ENCODE measurements at regions not wholly inside any gene's neighbourhood (a gene's known extent, or its start where the extent isn't known, plus 50 kb on each side); places are given as distances from the start of the nearest gene placed in this dataset.

- H3K4me1 ChIP-seq: peaks cover 18% of the 10 kb centered on the region
- no peak for TF ChIP-seq CTCF (IDR thresholded peaks at IDR 0.05; ENCODE audit: low read depth, low read length)
Measured at GRCh38 chr11:15624701-15625100, 510.0 kb downstream of the INSC start.

GRCh38 chr11:15625691-15626090 is 511.0 kb downstream of the INSC start:
- no peaks in the 10 kb centered on the region for H3K27me3 ChIP-seq
- no peaks in the 10 kb centered on the region for H3K9me3 ChIP-seq
- peaks cover 17% of the 10 kb centered on the region for H3K4me1 ChIP-seq
- H3K36me3 ChIP-seq: no peaks in the 10 kb centered on the region
- TF ChIP-seq CTCF (IDR thresholded peaks at IDR 0.05; ENCODE audit: low read depth, low read length): no peak
- DNase-seq: no peak
- H3K4me3 ChIP-seq (ENCODE audit: low read depth, low read length): no peak overlapping the region

More at GRCh38 chr11:15624701-15625100, 510.0 kb downstream of the INSC start:
- no peak overlapping the region for H3K4me3 ChIP-seq (ENCODE audit: low read depth, low read length)
- no peaks in the 10 kb centered on the region for H3K36me3 ChIP-seq
- no peaks in the 10 kb centered on the region for H3K27me3 ChIP-seq
- no peaks in the 10 kb centered on the region for H3K9me3 ChIP-seq
- no peak for DNase-seq

- no peak for TF ChIP-seq CTCF (IDR thresholded peaks at IDR 0.05; ENCODE audit: low read depth, low read length)
- no peak for DNase-seq
- Histone ChIP-seq H3K27me3 (no peaks in the 10 kb centered on the region), H3K9me3 (no peaks in the 10 kb centered on the region), H3K36me3 (no peaks in the 10 kb centered on the region), H3K4me3 (ENCODE audit: low read depth, low read length) (no peak overlapping the region), H3K4me1 (0 out of 2 replicates have a peak, but pooled peaks cover 4% of the 10 kb centered on the region)
Measured at GRCh38 chr11:15627560-15627959, 512.8 kb downstream of the INSC start.

GRCh38 chr11:15629690-15630321 is 515.1 kb downstream of the INSC start:
- H3K27me3 ChIP-seq: no peaks in the 10 kb centered on the region
- no peak for DNase-seq
- peak; percentile 53 for TF ChIP-seq CTCF (IDR thresholded peaks at IDR 0.05; ENCODE audit: low read depth, low read length)
- no peak overlapping the region for H3K4me3 ChIP-seq (ENCODE audit: low read depth, low read length)
- H3K9me3 ChIP-seq: no peaks in the 10 kb centered on the region
- no peaks in the 10 kb centered on the region for H3K36me3 ChIP-seq
- no peaks in the 10 kb centered on the region for H3K4me1 ChIP-seq

GRCh38 chr11:15630896-15631295 is 516.2 kb downstream of the INSC start:
- no peaks in the 10 kb centered on the region for H3K27me3 ChIP-seq
- no peak for DNase-seq
- no peak overlapping the region for H3K4me3 ChIP-seq (ENCODE audit: low read depth, low read length)
- no peaks in the 10 kb centered on the region for H3K36me3 ChIP-seq
- no peak for TF ChIP-seq CTCF (IDR thresholded peaks at IDR 0.05; ENCODE audit: low read depth, low read length)
- H3K4me1 ChIP-seq: no peaks in the 10 kb centered on the region
- no peaks in the 10 kb centered on the region for H3K9me3 ChIP-seq

GRCh38 chr11:15635521-15635920 is 520.8 kb downstream of the INSC start:
- no peak for TF ChIP-seq CTCF (IDR thresholded peaks at IDR 0.05; ENCODE audit: low read depth, low read length)
- no peak overlapping the region for H3K4me3 ChIP-seq (ENCODE audit: low read depth, low read length)

More at GRCh38 chr11:15635521-15635920, 520.8 kb downstream of the INSC start:
- Histone ChIP-seq H3K27me3 (no peaks in the 10 kb centered on the region), H3K36me3 (no peaks in the 10 kb centered on the region), H3K9me3 (no peaks in the 10 kb centered on the region), H3K4me1 (no peaks in the 10 kb centered on the region)
- no peak for DNase-seq

Measured in BE2C (cell line).